ENCODE measurements at regions not wholly inside any gene's neighbourhood (a gene's known extent, or its start where the extent isn't known, plus 50 kb on each side); places are given as distances from the start of the nearest gene placed in this dataset.

DNA sequence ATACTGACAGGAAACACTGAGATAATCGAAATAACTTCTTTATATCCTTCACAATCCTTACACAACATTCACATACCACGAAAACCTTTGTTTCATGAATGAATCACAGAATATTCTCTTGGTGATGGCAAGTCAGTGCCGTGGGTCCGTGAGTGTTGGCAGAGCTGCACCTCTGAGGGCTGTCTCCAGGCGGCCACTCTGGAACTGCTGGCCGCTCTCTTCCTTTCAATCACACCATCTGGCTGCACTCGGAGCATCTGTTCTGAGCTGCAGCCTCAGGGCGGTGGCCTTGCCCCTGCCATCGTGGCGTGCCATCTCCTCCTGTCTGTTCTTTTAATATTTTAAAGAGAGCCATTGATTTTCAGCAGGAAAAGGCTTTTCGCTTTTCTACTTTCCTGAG is 129.4 kb upstream of the AFDN start:
- TF ChIP-seq, protein P1, sequence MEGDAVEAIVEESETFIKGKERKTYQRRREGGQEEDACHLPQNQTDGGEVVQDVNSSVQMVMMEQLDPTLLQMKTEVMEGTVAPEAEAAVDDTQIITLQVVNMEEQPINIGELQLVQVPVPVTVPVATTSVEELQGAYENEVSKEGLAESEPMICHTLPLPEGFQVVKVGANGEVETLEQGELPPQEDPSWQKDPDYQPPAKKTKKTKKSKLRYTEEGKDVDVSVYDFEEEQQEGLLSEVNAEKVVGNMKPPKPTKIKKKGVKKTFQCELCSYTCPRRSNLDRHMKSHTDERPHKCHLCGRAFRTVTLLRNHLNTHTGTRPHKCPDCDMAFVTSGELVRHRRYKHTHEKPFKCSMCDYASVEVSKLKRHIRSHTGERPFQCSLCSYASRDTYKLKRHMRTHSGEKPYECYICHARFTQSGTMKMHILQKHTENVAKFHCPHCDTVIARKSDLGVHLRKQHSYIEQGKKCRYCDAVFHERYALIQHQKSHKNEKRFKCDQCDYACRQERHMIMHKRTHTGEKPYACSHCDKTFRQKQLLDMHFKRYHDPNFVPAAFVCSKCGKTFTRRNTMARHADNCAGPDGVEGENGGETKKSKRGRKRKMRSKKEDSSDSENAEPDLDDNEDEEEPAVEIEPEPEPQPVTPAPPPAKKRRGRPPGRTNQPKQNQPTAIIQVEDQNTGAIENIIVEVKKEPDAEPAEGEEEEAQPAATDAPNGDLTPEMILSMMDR (IDR thresholded peaks at IDR 0.05; ENCODE audit: insufficient read depth, low read length, poor library complexity, severe bottlenecking), result no peak
- no peak for TF ChIP-seq EZH2phosphoT487 (conservative IDR thresholded peaks at IDR 0.05; ENCODE audit: low read length)
